Fibroblast of pulmonary artery (primary cell): ENCODE measurements at regions not wholly inside any gene's neighbourhood (a gene's known extent, or its start where the extent isn't known, plus 50 kb on each side); places are given as distances from the start of the nearest gene placed in this dataset.

Experiments used
- DNase-seq: peaks from one replicate; pipeline ENCODE4 v3.0.0-alpha.2; 2010; ENCODE audit warnings: low read depth
- H3K4me3 ChIP-seq: replicated peaks from 2 replicates; pipeline ENCODE4 v1.5.1; 2011; ENCODE audit warnings: low read depth, mild to moderate bottlenecking, control low read depth, low read length, moderate library complexity
- CTCF ChIP-seq: IDR thresholded peaks from 2 replicates; pipeline ENCODE4 v1.5.1; 2011; ENCODE audit warnings: mild to moderate bottlenecking, control low read depth, low read length, inconsistent platforms; ENCODE audit errors: missing control alignments

GRCh38 chr10:53699231-53699630 is 926.6 kb upstream of the MBL2 start:
- H3K4me3 ChIP-seq = no peak overlapping the region
- no peak for DNase-seq
- TF ChIP-seq CTCF = no peak

DNA sequence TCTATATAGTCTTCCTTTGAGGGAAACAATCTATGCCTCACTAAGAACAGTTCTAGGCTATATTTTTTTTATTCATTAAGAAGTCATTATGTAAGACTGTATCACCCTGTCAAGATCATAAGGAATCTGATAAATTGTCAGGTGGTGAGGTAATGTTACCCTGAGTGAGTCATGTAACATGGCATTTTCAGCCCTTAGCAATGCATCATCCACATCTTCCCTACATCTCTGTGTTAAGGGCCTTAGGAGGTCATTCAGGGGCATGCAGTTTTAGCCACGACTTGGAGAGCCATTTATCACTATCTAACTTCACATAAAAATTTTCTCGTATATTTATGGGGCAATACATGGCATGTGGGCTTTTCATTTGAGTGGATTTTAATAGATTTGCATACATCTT is 924.5 kb upstream of the MBL2 start:
- TF ChIP-seq CTCF = no peak
- H3K4me3 ChIP-seq = no peak overlapping the region
- no peak for DNase-seq

- DNase-seq = no peak
- TF ChIP-seq CTCF = no peak
- H3K4me3 ChIP-seq = no peak overlapping the region
Measured at GRCh38 chr10:53690524-53691240, 918.1 kb upstream of the MBL2 start.

GRCh38 chr10:53687800-53688199 is 915.2 kb upstream of the MBL2 start:
- no peak for TF ChIP-seq CTCF
- no peak for DNase-seq
- H3K4me3 ChIP-seq = no peak overlapping the region

DNA sequence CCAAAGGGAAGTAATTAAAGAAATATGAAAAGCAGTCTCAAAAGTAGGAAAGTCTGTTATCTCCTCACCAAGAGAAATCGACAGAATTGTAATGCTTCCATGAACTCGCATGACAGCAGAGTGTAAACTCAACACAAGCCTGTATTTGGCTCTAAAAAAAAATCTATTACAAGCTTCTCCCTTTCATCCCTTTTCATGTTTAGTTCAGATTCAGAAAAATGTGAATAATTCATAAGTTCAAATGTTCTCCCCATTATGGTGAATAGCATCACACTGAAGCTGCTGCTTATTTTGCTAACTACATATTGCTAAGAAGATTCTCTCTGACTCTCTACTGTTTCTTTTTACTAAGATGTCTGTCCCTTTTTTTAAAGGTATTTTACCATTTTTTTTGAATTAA is 910.3 kb upstream of the MBL2 start:
- no peak for TF ChIP-seq CTCF
- no peak for DNase-seq
- H3K4me3 ChIP-seq = no peak overlapping the region

- no peak for DNase-seq
- no peak for TF ChIP-seq CTCF
- no peak overlapping the region for H3K4me3 ChIP-seq
Measured at GRCh38 chr10:53682458-53682857, 909.9 kb upstream of the MBL2 start.

- DNase-seq = no peak
- no peak for TF ChIP-seq CTCF
- no peak overlapping the region for H3K4me3 ChIP-seq
Measured at GRCh38 chr10:53679666-53680065, 907.1 kb upstream of the MBL2 start.
